ENCODE measurements at regions not wholly inside any gene's neighbourhood (a gene's known extent, or its start where the extent isn't known, plus 50 kb on each side); places are given as distances from the start of the nearest gene placed in this dataset.

DNA sequence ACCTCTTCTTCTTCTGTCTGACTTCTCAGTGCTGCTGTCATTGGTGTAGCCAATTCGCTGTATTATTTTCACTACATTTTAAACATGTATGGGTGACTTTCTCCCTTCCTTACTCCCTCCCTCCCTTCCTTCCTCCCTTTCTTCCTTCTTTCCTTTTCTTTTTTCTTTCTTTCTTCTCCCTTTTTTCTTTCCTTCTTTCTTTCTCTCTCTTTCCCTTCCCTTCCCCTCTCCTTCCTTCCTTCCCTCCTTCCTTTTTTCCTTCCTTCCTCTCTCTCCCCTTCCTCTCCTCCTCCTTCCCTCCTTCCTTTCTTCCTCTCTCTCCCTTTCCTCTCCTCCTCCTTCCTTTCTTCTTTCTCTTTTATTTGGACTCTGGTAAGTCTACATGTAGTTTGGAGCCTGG, 240.8 kb downstream of the GATA3 start:
- Histone ChIP-seq H3K9me3 (ENCODE audit: low read length) (no peaks in the 10 kb centered on the region), H2AFZ (ENCODE audit: low read length) (no peak overlapping the region), H3K36me3 (ENCODE audit: insufficient read depth, low read length) (no peaks in the 10 kb centered on the region), H3K4me2 (ENCODE audit: low read depth, low read length, poor library complexity, severe bottlenecking) (no peak overlapping the region), H3K4me1 (ENCODE audit: low read length) (no peaks in the 10 kb centered on the region), H4K20me1 (ENCODE audit: insufficient read depth, low read depth, low read length) (no peaks in the 10 kb centered on the region), H3K27ac (ENCODE audit: low read length) (no peak overlapping the region), H3K27me3 (ENCODE audit: low read length) (no peaks in the 10 kb centered on the region; the same call in 1 of the 2 replicates), H3K9me2 (replicated peaks; ENCODE audit: insufficient read depth, low read length) (no peaks in the 10 kb centered on the region), H3K79me2 (ENCODE audit: low read length) (no peaks in the 10 kb centered on the region), H3K4me3 (ENCODE audit: low read length) (no peak overlapping the region), H3K9ac (ENCODE audit: low read length) (no peak overlapping the region)
- no peak for DNase-seq

DNA sequence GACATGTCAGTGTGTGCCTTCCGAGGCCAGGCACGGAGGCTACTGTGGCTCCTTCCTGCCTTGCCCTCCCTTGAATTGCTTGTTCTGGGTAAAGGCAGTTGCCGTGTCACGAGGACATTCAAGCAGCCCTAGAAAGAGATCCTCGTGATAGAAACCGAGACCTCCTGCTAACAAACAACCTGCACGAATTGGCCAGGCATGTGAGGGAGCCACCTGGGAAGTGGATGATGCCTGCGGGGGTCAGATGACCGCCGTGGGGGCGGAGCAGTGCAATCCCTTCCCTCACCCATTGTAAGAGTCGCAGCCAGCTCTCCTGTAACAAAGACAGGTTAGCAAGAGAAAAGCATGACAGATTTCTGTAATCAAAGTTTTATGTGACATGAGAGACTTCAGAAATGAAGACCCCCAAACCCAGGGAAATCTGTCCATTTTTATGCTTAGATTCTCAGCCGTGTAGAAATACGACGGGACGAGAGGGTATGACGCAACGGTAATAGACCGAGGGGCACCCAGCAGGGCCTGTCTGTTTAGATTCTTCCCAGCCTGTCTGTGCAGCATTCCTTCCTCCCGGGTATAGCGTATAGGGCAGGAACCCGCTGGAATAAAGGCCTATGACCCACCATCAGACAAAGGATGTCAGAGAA, 241.7 kb downstream of the GATA3 start:
- Histone ChIP-seq H3K79me2 (ENCODE audit: low read length) (no peaks in the 10 kb centered on the region), H3K9ac (ENCODE audit: low read length) (no peak overlapping the region), H2AFZ (ENCODE audit: low read length) (no peak overlapping the region), H3K27ac (ENCODE audit: low read length) (no peak overlapping the region), H3K4me1 (ENCODE audit: low read length) (no peaks in the 10 kb centered on the region), H3K4me3 (ENCODE audit: low read length) (no peak overlapping the region), H3K27me3 (ENCODE audit: low read length) (no peaks in the 10 kb centered on the region), H3K9me3 (ENCODE audit: low read length) (no peaks in the 10 kb centered on the region), H3K9me2 (replicated peaks; ENCODE audit: insufficient read depth, low read length) (no peaks in the 10 kb centered on the region), H3K36me3 (ENCODE audit: insufficient read depth, low read length) (no peaks in the 10 kb centered on the region), H4K20me1 (ENCODE audit: insufficient read depth, low read depth, low read length) (no peaks in the 10 kb centered on the region), H3K4me2 (ENCODE audit: low read depth, low read length, poor library complexity, severe bottlenecking) (no peak overlapping the region)
- DNase-seq: no peak

GRCh38 chr10:8296734-8297101, 242.2 kb downstream of the GATA3 start:
- Histone ChIP-seq H3K4me1 (ENCODE audit: low read length) (no peaks in the 10 kb centered on the region), H3K4me2 (ENCODE audit: low read depth, low read length, poor library complexity, severe bottlenecking) (no peak overlapping the region), H3K27me3 (ENCODE audit: low read length) (no peaks in the 10 kb centered on the region), H3K36me3 (ENCODE audit: insufficient read depth, low read length) (no peaks in the 10 kb centered on the region), H3K27ac (ENCODE audit: low read length) (no peak overlapping the region), H3K9me2 (replicated peaks; ENCODE audit: insufficient read depth, low read length) (no peaks in the 10 kb centered on the region), H3K4me3 (ENCODE audit: low read length) (no peak overlapping the region), H3K79me2 (ENCODE audit: low read length) (no peaks in the 10 kb centered on the region), H3K9me3 (ENCODE audit: low read length) (no peaks in the 10 kb centered on the region), H2AFZ (ENCODE audit: low read length) (no peak overlapping the region), H4K20me1 (ENCODE audit: insufficient read depth, low read depth, low read length) (no peaks in the 10 kb centered on the region), H3K9ac (ENCODE audit: low read length) (no peak overlapping the region)
- DNase-seq: no peak

DNA sequence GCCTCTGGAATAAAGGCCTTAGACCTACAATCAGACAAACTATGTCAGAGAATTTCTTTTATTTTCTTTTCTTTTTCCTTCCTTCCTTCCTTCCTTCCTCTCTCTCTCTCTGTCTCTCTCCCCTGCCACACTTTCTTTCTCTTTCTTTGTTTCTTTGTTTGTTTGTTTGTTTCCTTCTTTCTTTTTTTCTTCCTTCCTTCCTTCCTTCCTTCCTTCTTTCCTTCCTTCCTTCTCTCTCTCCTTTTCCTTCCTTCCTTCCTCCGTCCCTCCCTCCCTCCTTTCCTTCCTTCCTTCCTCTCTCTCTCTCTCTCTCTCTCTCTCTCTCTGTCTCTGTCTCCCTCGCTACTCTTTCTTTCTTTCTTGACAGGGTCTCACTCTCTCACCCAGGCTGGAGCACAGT, 242.6 kb downstream of the GATA3 start:
- no peak for DNase-seq
- no peaks in the 10 kb centered on the region for H3K9me2 ChIP-seq (replicated peaks; ENCODE audit: insufficient read depth, low read length)
- no peaks in the 10 kb centered on the region for H3K79me2 ChIP-seq (ENCODE audit: low read length)
- H3K27me3 ChIP-seq (ENCODE audit: low read length): no peaks in the 10 kb centered on the region
- H3K27ac ChIP-seq (ENCODE audit: low read length): no peak overlapping the region
- no peak overlapping the region for H3K4me2 ChIP-seq (ENCODE audit: low read depth, low read length, poor library complexity, severe bottlenecking)
- H3K9ac ChIP-seq (ENCODE audit: low read length): no peak overlapping the region
- no peaks in the 10 kb centered on the region for H3K9me3 ChIP-seq (ENCODE audit: low read length)
- H3K36me3 ChIP-seq (ENCODE audit: insufficient read depth, low read length): no peaks in the 10 kb centered on the region
- H3K4me3 ChIP-seq (ENCODE audit: low read length): no peak overlapping the region
- H2AFZ ChIP-seq (ENCODE audit: low read length): no peak overlapping the region
- H4K20me1 ChIP-seq (ENCODE audit: insufficient read depth, low read depth, low read length): no peaks in the 10 kb centered on the region
- H3K4me1 ChIP-seq (ENCODE audit: low read length): no peaks in the 10 kb centered on the region

DNA sequence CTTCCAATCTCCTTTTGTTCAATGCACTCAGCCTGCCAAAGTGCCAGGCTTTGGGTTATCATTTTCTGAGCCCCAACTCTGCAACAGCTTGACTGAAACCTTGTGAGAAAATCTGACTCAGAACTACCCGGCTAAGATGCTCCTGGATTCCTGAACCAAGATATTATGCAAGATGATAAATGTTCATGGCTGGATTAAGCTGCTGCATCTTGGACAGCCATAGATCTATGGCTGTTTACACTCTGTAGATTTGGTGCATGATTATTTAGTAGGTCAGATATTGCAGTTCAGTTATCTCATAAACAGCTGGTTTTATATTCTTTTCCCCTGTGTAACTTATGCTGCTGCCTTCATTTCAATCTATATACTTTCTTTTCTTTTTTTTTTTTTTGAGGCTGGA, 243.5 kb downstream of the GATA3 start:
- H3K9ac ChIP-seq (ENCODE audit: low read length): no peak overlapping the region
- H3K4me1 ChIP-seq (ENCODE audit: low read length): no peaks in the 10 kb centered on the region
- no peaks in the 10 kb centered on the region for H3K9me2 ChIP-seq (replicated peaks; ENCODE audit: insufficient read depth, low read length)
- H3K4me3 ChIP-seq (ENCODE audit: low read length): no peak overlapping the region
- H3K9me3 ChIP-seq (ENCODE audit: low read length): no peaks in the 10 kb centered on the region
- no peak overlapping the region for H2AFZ ChIP-seq (ENCODE audit: low read length)
- H4K20me1 ChIP-seq (ENCODE audit: insufficient read depth, low read depth, low read length): no peaks in the 10 kb centered on the region
- no peaks in the 10 kb centered on the region for H3K79me2 ChIP-seq (ENCODE audit: low read length)
- H3K36me3 ChIP-seq (ENCODE audit: insufficient read depth, low read length): no peaks in the 10 kb centered on the region
- H3K4me2 ChIP-seq (ENCODE audit: low read depth, low read length, poor library complexity, severe bottlenecking): no peak overlapping the region
- H3K27ac ChIP-seq (ENCODE audit: low read length): no peak overlapping the region
- no peaks in the 10 kb centered on the region for H3K27me3 ChIP-seq (ENCODE audit: low read length)
- DNase-seq: no peak

DNA sequence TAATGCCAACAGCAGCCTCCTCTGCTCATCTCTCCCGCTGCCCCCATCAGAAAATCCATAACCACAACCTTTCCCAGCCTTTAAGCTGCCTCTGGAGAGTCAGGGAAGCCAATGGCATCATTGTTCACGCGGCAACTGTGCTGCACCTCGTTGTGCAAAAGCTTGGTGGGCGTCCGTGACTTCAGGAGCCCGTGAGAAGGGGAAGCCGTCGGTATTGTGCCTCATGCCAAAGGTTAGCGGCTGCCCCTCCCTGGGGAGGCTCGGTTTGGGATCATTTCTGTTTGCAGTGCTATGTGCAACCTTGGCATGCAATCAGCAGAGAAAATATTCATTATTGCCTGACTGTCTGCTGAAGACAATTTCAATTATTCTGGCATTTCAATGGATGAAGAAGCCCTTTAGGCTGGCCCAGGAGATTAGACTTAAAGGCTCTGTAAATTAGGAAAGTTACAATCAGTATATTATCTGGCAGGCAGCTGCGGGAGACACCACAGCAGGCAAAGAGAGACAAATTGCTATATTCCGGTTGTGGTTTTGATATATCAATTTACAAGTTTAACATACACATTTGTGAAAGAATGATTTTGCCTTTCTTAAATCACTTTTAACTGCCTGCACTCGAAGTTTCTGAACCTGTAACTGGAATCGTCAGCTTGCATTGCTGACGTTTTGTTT, 244.5 kb downstream of the GATA3 start:
- H4K20me1 ChIP-seq (ENCODE audit: insufficient read depth, low read depth, low read length): no peaks in the 10 kb centered on the region
- no peak overlapping the region for H3K4me3 ChIP-seq (ENCODE audit: low read length)
- no peaks in the 10 kb centered on the region for H3K9me3 ChIP-seq (ENCODE audit: low read length)
- no peaks in the 10 kb centered on the region for H3K27me3 ChIP-seq (ENCODE audit: low read length)
- DNase-seq: no peak
- no peaks in the 10 kb centered on the region for H3K79me2 ChIP-seq (ENCODE audit: low read length)
- no peak overlapping the region for H3K27ac ChIP-seq (ENCODE audit: low read length)
- H3K9me2 ChIP-seq (replicated peaks; ENCODE audit: insufficient read depth, low read length): no peaks in the 10 kb centered on the region
- no peak overlapping the region for H3K9ac ChIP-seq (ENCODE audit: low read length)
- no peaks in the 10 kb centered on the region for H3K36me3 ChIP-seq (ENCODE audit: insufficient read depth, low read length)
- no peaks in the 10 kb centered on the region for H3K4me1 ChIP-seq (ENCODE audit: low read length)
- H3K4me2 ChIP-seq (ENCODE audit: low read depth, low read length, poor library complexity, severe bottlenecking): no peak overlapping the region
- no peak overlapping the region for H2AFZ ChIP-seq (ENCODE audit: low read length)

DNA sequence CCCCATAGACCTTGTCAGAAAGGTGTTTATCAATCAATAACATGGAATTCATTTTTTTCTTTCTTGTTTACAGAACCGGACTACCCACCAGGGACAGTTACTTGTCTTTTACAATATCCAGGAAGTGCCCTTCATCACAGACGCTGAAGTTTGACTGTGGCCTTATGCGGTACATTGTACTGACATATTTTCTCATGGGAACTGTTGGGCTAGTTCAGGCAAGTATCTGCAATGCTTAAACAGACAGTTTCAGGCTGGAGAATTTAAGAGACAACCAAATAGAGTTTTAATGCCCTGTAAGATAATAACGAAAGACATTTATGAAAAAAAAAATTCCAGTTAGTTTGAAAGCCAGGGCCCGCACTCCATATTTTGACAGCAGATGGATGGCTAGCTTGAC, 246.4 kb downstream of the GATA3 start:
- Histone ChIP-seq H3K4me1 (ENCODE audit: low read length) (no peaks in the 10 kb centered on the region), H3K9ac (ENCODE audit: low read length) (no peak overlapping the region), H2AFZ (ENCODE audit: low read length) (no peak overlapping the region), H3K27ac (ENCODE audit: low read length) (no peak overlapping the region), H3K36me3 (ENCODE audit: insufficient read depth, low read length) (no peaks in the 10 kb centered on the region), H3K9me3 (ENCODE audit: low read length) (no peaks in the 10 kb centered on the region), H3K4me2 (ENCODE audit: low read depth, low read length, poor library complexity, severe bottlenecking) (no peak overlapping the region), H3K79me2 (ENCODE audit: low read length) (no peaks in the 10 kb centered on the region), H3K9me2 (replicated peaks; ENCODE audit: insufficient read depth, low read length) (no peaks in the 10 kb centered on the region), H4K20me1 (ENCODE audit: insufficient read depth, low read depth, low read length) (no peaks in the 10 kb centered on the region), H3K27me3 (ENCODE audit: low read length) (no peaks in the 10 kb centered on the region), H3K4me3 (ENCODE audit: low read length) (no peak overlapping the region)
- DNase-seq: no peak

DNA sequence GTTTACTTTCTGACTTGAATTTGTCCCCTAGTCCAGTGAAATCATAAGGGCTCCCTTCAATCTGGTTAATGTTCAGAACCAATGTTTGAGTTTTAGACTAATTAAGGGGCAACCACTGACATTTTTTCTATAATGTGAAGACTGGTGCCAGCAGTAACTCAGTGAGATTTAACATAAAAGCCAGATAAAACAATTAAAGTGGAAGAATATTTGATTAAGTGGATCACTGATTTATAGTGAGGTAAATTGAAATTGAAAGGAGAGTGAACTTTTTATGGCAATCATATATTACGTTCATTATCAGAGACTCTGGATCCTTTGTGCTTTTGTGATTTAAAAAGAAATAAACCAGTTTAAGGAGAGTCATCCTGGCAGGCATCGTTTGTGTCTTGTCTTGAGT, 246.8 kb downstream of the GATA3 start:
- H3K79me2 ChIP-seq (ENCODE audit: low read length): no peaks in the 10 kb centered on the region
- H3K27me3 ChIP-seq (ENCODE audit: low read length): no peaks in the 10 kb centered on the region
- no peak for DNase-seq
- no peaks in the 10 kb centered on the region for H3K9me2 ChIP-seq (replicated peaks; ENCODE audit: insufficient read depth, low read length)
- no peaks in the 10 kb centered on the region for H3K4me1 ChIP-seq (ENCODE audit: low read length)
- H3K36me3 ChIP-seq (ENCODE audit: insufficient read depth, low read length): no peaks in the 10 kb centered on the region
- H3K9me3 ChIP-seq (ENCODE audit: low read length): no peaks in the 10 kb centered on the region
- no peak overlapping the region for H3K27ac ChIP-seq (ENCODE audit: low read length)
- no peak overlapping the region for H2AFZ ChIP-seq (ENCODE audit: low read length)
- no peaks in the 10 kb centered on the region for H4K20me1 ChIP-seq (ENCODE audit: insufficient read depth, low read depth, low read length)
- no peak overlapping the region for H3K9ac ChIP-seq (ENCODE audit: low read length)
- no peak overlapping the region for H3K4me3 ChIP-seq (ENCODE audit: low read length)
- H3K4me2 ChIP-seq (ENCODE audit: low read depth, low read length, poor library complexity, severe bottlenecking): no peak overlapping the region

Data from Karpas-422 (cell line).